ENCODE measurements at regions not wholly inside any gene's neighbourhood (a gene's known extent, or its start where the extent isn't known, plus 50 kb on each side); places are given as distances from the start of the nearest gene placed in this dataset.
"Not testable (repeated sequence)": the region's sequence is repeated elsewhere in the genome, so short reads cannot be mapped to it uniquely, and the experiment has no call there.

- no peak for DNase-seq
Observed at GRCh38 chr3:40864146-40864782, 335.0 kb upstream of the CTNNB1 start.

GRCh38 chr3:40864915-40865314 is 334.4 kb upstream of the CTNNB1 start:
- DNase-seq, result no peak

- DNase-seq, result no peak
Observed at GRCh38 chr3:40867797-40868196, 331.5 kb upstream of the CTNNB1 start.

- no peak for DNase-seq
Observed at GRCh38 chr3:40869013-40869412, 330.3 kb upstream of the CTNNB1 start.

- DNase-seq, result no peak
Observed at GRCh38 chr3:40869939-40870338, 329.4 kb upstream of the CTNNB1 start.

- DNase-seq, result no peak
Observed at GRCh38 chr3:40871394-40871793, 327.9 kb upstream of the CTNNB1 start.

GRCh38 chr3:40872258-40872920 is 326.9 kb upstream of the CTNNB1 start:
- no peak for DNase-seq

- no peak for DNase-seq
Observed at GRCh38 chr3:40873476-40873875, 325.8 kb upstream of the CTNNB1 start.

- DNase-seq, result no peak
Observed at GRCh38 chr3:40873934-40874699, 325.2 kb upstream of the CTNNB1 start.

- no peak for DNase-seq
Observed at GRCh38 chr3:40875581-40875980, 323.7 kb upstream of the CTNNB1 start.

GRCh38 chr3:40876009-40876408 is 323.3 kb upstream of the CTNNB1 start:
- no peak for DNase-seq

GRCh38 chr3:40876496-40876895 is 322.8 kb upstream of the CTNNB1 start:
- no peak for DNase-seq

- DNase-seq, result no peak
Observed at GRCh38 chr3:40877631-40878463, 321.5 kb upstream of the CTNNB1 start.

GRCh38 chr3:40878464-40878905 is 320.8 kb upstream of the CTNNB1 start:
- no peak for DNase-seq

- no peak for DNase-seq
Observed at GRCh38 chr3:40885430-40885829, 313.9 kb upstream of the CTNNB1 start.

GRCh38 chr3:40886660-40887425 is 312.5 kb upstream of the CTNNB1 start:
- DNase-seq, result no peak

- no peak for DNase-seq
Observed at GRCh38 chr3:40891186-40891585, 308.1 kb upstream of the CTNNB1 start.

GRCh38 chr3:40895109-40895508 is 304.2 kb upstream of the CTNNB1 start:
- DNase-seq, result no peak

- no peak for DNase-seq
Observed at GRCh38 chr3:40899286-40899712, 300.0 kb upstream of the CTNNB1 start.

GRCh38 chr3:40901298-40901697 is 298.0 kb upstream of the CTNNB1 start:
- no peak for DNase-seq

- no peak for DNase-seq
Observed at GRCh38 chr3:40901796-40902195, 297.5 kb upstream of the CTNNB1 start.

GRCh38 chr3:40907907-40908465 is 291.3 kb upstream of the CTNNB1 start:
- DNase-seq, result not testable (repeated sequence)

Data from stimulated activated CD4-positive, alpha-beta T cell treated with anti-CD3 and anti-CD28 coated beads, Interleukin-12 subunit alpha, Interleukin-12 subunit beta, amount 100 ng/mL, for 4 hours (primary cell).